HEK293 (cell line): ENCODE measurements at regions not wholly inside any gene's neighbourhood (a gene's known extent, or its start where the extent isn't known, plus 50 kb on each side); places are given as distances from the start of the nearest gene placed in this dataset.

Source experiments
- CTCF ChIA-PET: fragments of 350-600 bp; formaldehyde crosslinking; extraction: SDS; loops from one replicate; lab custom pipeline; 2021; ENCODE audit warnings: antibody characterized with exemption; lab: Yijun Ruan, JAX
- POLR2A ChIA-PET: fragments of 300-600 bp; formaldehyde crosslinking; extraction: SDS; loops from one replicate; lab custom pipeline; 2020; ENCODE audit warnings: antibody characterized with exemption, inconsistent platforms; lab: Yijun Ruan, JAX
- H3K27ac ChIP-seq: fragments of 200-500 bp; sonication (Bioruptor generic); 2 replicates; pipeline ENCODE4 v1.5.1; 2014; ENCODE audit warnings: low read depth, low read length, control low read depth, inconsistent platforms; ENCODE audit errors: extremely low read depth
- H3K36me3 ChIP-seq, 2 experiments: fragments of 200-500 bp in 1 of 2; sonication (Bioruptor generic) in 1 of 2; 1 replicate in 1 of 2; 2 replicates in 1 of 2; pipeline ENCODE4 v1.5.1; 2014 to 2017; ENCODE audit warnings: inconsistent platforms in 2 of 2, low read length in 2 of 2; ENCODE audit not compliant: control insufficient read depth in 2 of 2, insufficient read depth in 1 of 2
- H3K4me1 ChIP-seq: fragments of 200-500 bp; sonication (Bioruptor generic); 2 replicates; pipeline ENCODE4 v1.5.1; 2014; ENCODE audit warnings: mild to moderate bottlenecking, low read length, inconsistent platforms; ENCODE audit not compliant: control insufficient read depth, insufficient read depth
- H3K4me3 ChIP-seq: 2 replicates; pipeline ENCODE4 v1.5.1; 2011; ENCODE audit warnings: low read depth, mild to moderate bottlenecking, control low read depth, low read length, moderate library complexity
- H3K9me3 ChIP-seq: fragments of 200-500 bp; sonication (Bioruptor generic); 2 replicates; pipeline ENCODE4 v1.5.1; 2014; ENCODE audit warnings: low read depth, low read length, inconsistent platforms; ENCODE audit not compliant: control insufficient read depth, insufficient read depth
- HOXA7 ChIP-seq: sonication (generic); formaldehyde crosslinking; IDR thresholded peaks from 2 replicates; pipeline ENCODE4 v1.8.1; 2022; ENCODE audit warnings: missing genetic modification reagents, borderline replicate concordance
- KLF8 ChIP-seq: fragments of 450-650 bp; formaldehyde crosslinking; IDR thresholded peaks from 2 replicates; pipeline ENCODE4 v1.5.1; 2016; ENCODE audit warnings: missing biosample characterization, missing genetic modification characterization
- MYNN ChIP-seq: fragments of 450-650 bp; formaldehyde crosslinking; IDR thresholded peaks from 2 replicates; pipeline ENCODE4 v1.5.1; 2016; ENCODE audit warnings: missing biosample characterization, missing genetic modification characterization, borderline replicate concordance
- OSR2 ChIP-seq: fragments of 450-650 bp; formaldehyde crosslinking; IDR thresholded peaks from 2 replicates; pipeline ENCODE4 v1.5.1; 2016; ENCODE audit warnings: missing biosample characterization, missing genetic modification characterization
- PATZ1 ChIP-seq: fragments of 450-650 bp; formaldehyde crosslinking; IDR thresholded peaks from 2 replicates; pipeline ENCODE4 v1.5.1; 2016; ENCODE audit warnings: missing biosample characterization, missing genetic modification characterization
- SP7 ChIP-seq: fragments of 450-650 bp; formaldehyde crosslinking; IDR thresholded peaks from 2 replicates; pipeline ENCODE4 v1.5.1; 2016; ENCODE audit warnings: missing biosample characterization, missing genetic modification characterization
- TCF7L2 ChIP-seq: IDR thresholded peaks from 2 replicates; pipeline ENCODE4 v1.6.1; 2011; ENCODE audit warnings: low read depth, mild to moderate bottlenecking, inconsistent platforms, low read length, moderate library complexity, borderline replicate concordance
- WT1 ChIP-seq: fragments of 450-650 bp; formaldehyde crosslinking; IDR thresholded peaks from 2 replicates; pipeline ENCODE4 v1.5.1; 2016; ENCODE audit warnings: missing biosample characterization, missing genetic modification characterization
- ZBTB1 ChIP-seq: fragments of 450-650 bp; formaldehyde crosslinking; IDR thresholded peaks from 2 replicates; pipeline ENCODE4 v1.5.1; 2016; ENCODE audit warnings: missing biosample characterization, missing genetic modification characterization
- ZNF155 ChIP-seq: fragments of 450-650 bp; formaldehyde crosslinking; IDR thresholded peaks from 2 replicates; pipeline ENCODE4 v1.5.1; 2016; ENCODE audit warnings: missing biosample characterization, missing genetic modification characterization
- ZNF2 ChIP-seq: fragments of 450-650 bp; formaldehyde crosslinking; IDR thresholded peaks from 2 replicates; pipeline ENCODE4 v1.5.1; 2016; ENCODE audit warnings: missing biosample characterization, missing genetic modification characterization
- ZNF239 ChIP-seq: fragments of 450-650 bp; formaldehyde crosslinking; IDR thresholded peaks from 2 replicates; pipeline ENCODE4 v1.5.1; 2016; ENCODE audit warnings: missing biosample characterization, missing genetic modification characterization
- ZNF24 ChIP-seq: fragments of 450-650 bp; formaldehyde crosslinking; IDR thresholded peaks from 2 replicates; pipeline ENCODE4 v1.5.1; 2016; ENCODE audit warnings: missing biosample characterization, missing genetic modification characterization
- ZNF366 ChIP-seq: fragments of 450-650 bp; formaldehyde crosslinking; conservative IDR thresholded peaks from 2 replicates; pipeline ENCODE4 v1.5.1; 2016; ENCODE audit warnings: missing biosample characterization, missing genetic modification characterization
- ZNF518A ChIP-seq: fragments of 450-650 bp; formaldehyde crosslinking; conservative IDR thresholded peaks from 2 replicates; pipeline ENCODE4 v1.5.1; 2016; ENCODE audit warnings: low read depth, missing biosample characterization, missing genetic modification characterization
- ZNF548 ChIP-seq: fragments of 450-650 bp; formaldehyde crosslinking; IDR thresholded peaks from 2 replicates; pipeline ENCODE4 v1.5.1; 2016; ENCODE audit warnings: missing biosample characterization, missing genetic modification characterization
- ZNF580 ChIP-seq: fragments of 450-650 bp; formaldehyde crosslinking; IDR thresholded peaks from 2 replicates; pipeline ENCODE4 v1.5.1; 2016; ENCODE audit warnings: missing biosample characterization, missing genetic modification characterization
- ZNF792 ChIP-seq: fragments of 450-650 bp; formaldehyde crosslinking; IDR thresholded peaks from 2 replicates; pipeline ENCODE4 v1.5.1; 2016; ENCODE audit warnings: missing biosample characterization, missing genetic modification characterization
- ZNF843 ChIP-seq: fragments of 450-650 bp; formaldehyde crosslinking; IDR thresholded peaks from 2 replicates; pipeline ENCODE4 v1.5.1; 2016; ENCODE audit warnings: missing biosample characterization, missing genetic modification characterization

GRCh38 chr6:16857969-16858592, 96.8 kb upstream of the ATXN1 start:
- H3K4me3 ChIP-seq, result no peak overlapping the region
- H3K4me1 ChIP-seq, result peaks cover 4% of the 10 kb centered on the region; the same call in 1 of the 2 replicates
- no peaks in the 10 kb centered on the region for H3K9me3 ChIP-seq
- CTCF ChIA-PET, result interaction anchor here (0.9 kb wide), 1 partner anchor 15 kb away, joined by 3 read pairs; no protein-coding TSS in a partner anchor
- no peaks in the 10 kb centered on the region for H3K36me3 ChIP-seq
- TF ChIP-seq ZNF366 (tag by site-specific recombination) (peak; percentile 64), ZNF2 (tag by site-specific recombination) (no peak)
- POLR2A ChIA-PET, result no interaction called here
- no peak overlapping the region for H3K27ac ChIP-seq

GRCh38 chr6:16855460-16855859, 94.2 kb upstream of the ATXN1 start:
- no peaks in the 10 kb centered on the region for H3K9me3 ChIP-seq
- H3K4me1 ChIP-seq, result peaks cover 17% of the 10 kb centered on the region
- H3K36me3 ChIP-seq, result no peaks in the 10 kb centered on the region
- H3K27ac ChIP-seq, result no peak overlapping the region
- TF ChIP-seq ZNF580 (tag by site-specific recombination) (no peak), ZNF843 (tag by site-specific recombination) (0 out of 2 replicates have a peak, but pooled peaks have one; percentile 46), MYNN (tag by site-specific recombination) (no peak), ZNF24 (peak; percentile 40; the same call in 1 of the 2 replicates), ZNF548 (tag by site-specific recombination) (no peak), SP7 (tag by site-specific recombination) (no peak), TCF7L2 (0 out of 2 replicates have a peak, but pooled peaks have one; percentile 7), PATZ1 (no peak), OSR2 (tag by site-specific recombination) (peak; percentile 51; the same call in 1 of the 2 replicates), ZNF518A (tag by site-specific recombination) (no peak), ZBTB1 (tag by site-specific recombination) (no peak), HOXA7 (CRISPR knock-in tag) (no peak), ZNF239 (tag by site-specific recombination) (no peak), ZNF155 (tag by site-specific recombination) (no peak), ZNF792 (no peak), KLF8 (tag by site-specific recombination) (no peak), WT1 (peak; percentile 58; the same call in 1 of the 2 replicates)
- ChIA-PET CTCF (interaction anchor here (0.6 to 1.5 kb wide), 3 partner anchors 35 to 509 kb away, joined by 3 to 5 read pairs (median 3); no protein-coding TSS in a partner anchor), POLR2A (no interaction called here)
- no peak overlapping the region for H3K4me3 ChIP-seq
